Trophoblast cell (in vitro differentiated cells and primary cell): ENCODE measurements at regions not wholly inside any gene's neighbourhood (a gene's known extent, or its start where the extent isn't known, plus 50 kb on each side); places are given as distances from the start of the nearest gene placed in this dataset.
"Not testable (repeated sequence)": the region's sequence is repeated elsewhere in the genome, so short reads cannot be mapped to it uniquely, and the experiment has no call there.

ENCODE experiments used
- DNase-seq, 2 donors: peaks; one replicate each; pipeline ENCODE4 v3.0.0-alpha.2; 2016
- H2AFZ ChIP-seq: 2 replicates; pipeline ENCODE4 v1.6.1; 2013; ENCODE audit warnings: low read length, moderate library complexity, mild to moderate bottlenecking; ENCODE audit not compliant: insufficient read depth, poor library complexity
- H2AK5ac ChIP-seq: 2 replicates; pipeline ENCODE4 v1.6.1; 2013; ENCODE audit warnings: mild to moderate bottlenecking, low read length
- H2BK120ac ChIP-seq: 2 replicates; pipeline ENCODE4 v1.6.1; 2013; ENCODE audit warnings: low read length, mild to moderate bottlenecking, moderate library complexity; ENCODE audit not compliant: insufficient read depth, poor library complexity
- H2BK12ac ChIP-seq: 2 replicates; pipeline ENCODE4 v1.6.1; 2013; ENCODE audit warnings: mild to moderate bottlenecking, low read length, moderate library complexity
- H2BK5ac ChIP-seq: 2 replicates; pipeline ENCODE4 v1.6.1; 2013; ENCODE audit warnings: low read length, low read depth, moderate library complexity, mild to moderate bottlenecking; ENCODE audit not compliant: poor library complexity
- H3K14ac ChIP-seq: 2 replicates; pipeline ENCODE4 v1.6.1; 2013; ENCODE audit warnings: mild to moderate bottlenecking, low read length
- H3K18ac ChIP-seq: 2 replicates; pipeline ENCODE4 v1.6.1; 2013; ENCODE audit warnings: mild to moderate bottlenecking, low read length
- H3K23ac ChIP-seq: 2 replicates; pipeline ENCODE4 v1.6.1; 2013; ENCODE audit warnings: low read length
- H3K27ac ChIP-seq: 2 replicates; pipeline ENCODE4 v1.5.1; 2013; ENCODE audit warnings: low read depth, mild to moderate bottlenecking, inconsistent platforms, low read length, moderate library complexity
- H3K27me3 ChIP-seq: 2 replicates; pipeline ENCODE4 v1.6.1; 2013; ENCODE audit warnings: inconsistent platforms, mild to moderate bottlenecking, low read length, moderate library complexity; ENCODE audit not compliant: insufficient read depth
- H3K36me3 ChIP-seq, 2 experiments: 1 replicate in 1 of 2; 2 replicates in 1 of 2; pipeline ENCODE4 v1.6.1; 2013; ENCODE audit warnings: low read length in 2 of 2, mild to moderate bottlenecking in 2 of 2, moderate library complexity in 1 of 2; ENCODE audit not compliant: insufficient read depth in 2 of 2, control insufficient read depth in 1 of 2
- H3K4ac ChIP-seq: 2 replicates; pipeline ENCODE4 v1.6.1; 2013; ENCODE audit warnings: low read depth, mild to moderate bottlenecking, low read length, moderate library complexity
- H3K4me1 ChIP-seq, 2 experiments: 1 replicate in 1 of 2; 2 replicates in 1 of 2; pipeline ENCODE4 v1.6.1; 2013; ENCODE audit warnings: low read length in 2 of 2, mild to moderate bottlenecking in 2 of 2, moderate library complexity in 1 of 2; ENCODE audit not compliant: insufficient read depth in 2 of 2, control insufficient read depth in 1 of 2
- H3K4me2 ChIP-seq: 2 replicates; pipeline ENCODE4 v1.6.1; 2013; ENCODE audit warnings: inconsistent platforms, mild to moderate bottlenecking, low read length, moderate library complexity
- H3K4me3 ChIP-seq: 2 replicates; pipeline ENCODE4 v1.5.1; 2013; ENCODE audit warnings: mild to moderate bottlenecking, low read depth, low read length, inconsistent platforms
- H3K79me1 ChIP-seq: one replicate; pipeline ENCODE4 v1.6.1; 2013; ENCODE audit warnings: low read length
- H3K79me2 ChIP-seq: 2 replicates; pipeline ENCODE4 v1.6.1; 2013; ENCODE audit warnings: low read length, mild to moderate bottlenecking; ENCODE audit not compliant: control insufficient read depth, insufficient read depth, poor library complexity
- H3K9ac ChIP-seq: 2 replicates; pipeline ENCODE4 v1.6.1; 2013; ENCODE audit warnings: mild to moderate bottlenecking, low read length
- H3K9me3 ChIP-seq: 2 replicates; pipeline ENCODE4 v1.6.1; 2013; ENCODE audit warnings: low read depth, mild to moderate bottlenecking, control low read depth, inconsistent platforms, low read length; ENCODE audit not compliant: insufficient read depth
- H4K12ac ChIP-seq: 2 replicates; pipeline ENCODE4 v1.6.1; 2013; ENCODE audit warnings: low read depth, mild to moderate bottlenecking, low read length, moderate library complexity
- H4K8ac ChIP-seq: 2 replicates; pipeline ENCODE4 v1.6.1; 2013; ENCODE audit warnings: low read depth, mild to moderate bottlenecking, low read length, moderate library complexity
- H4K91ac ChIP-seq: one replicate; pipeline ENCODE4 v1.6.1; 2013; ENCODE audit warnings: low read depth, mild to moderate bottlenecking, low read length, moderate library complexity
- WGBS: extraction: QIAGEN DNeasy Blood & Tissue Kit; methylation state at CpG from one replicate; pipeline ENCODE4 v1.1.7; 2013; ENCODE audit warnings: missing lambda C conversion rate; ENCODE audit not compliant: insufficient read length, insufficient coverage; ENCODE audit errors: extremely low coverage; 5-methylcytosine and 5-hydroxymethylcytosine counted together

DNA sequence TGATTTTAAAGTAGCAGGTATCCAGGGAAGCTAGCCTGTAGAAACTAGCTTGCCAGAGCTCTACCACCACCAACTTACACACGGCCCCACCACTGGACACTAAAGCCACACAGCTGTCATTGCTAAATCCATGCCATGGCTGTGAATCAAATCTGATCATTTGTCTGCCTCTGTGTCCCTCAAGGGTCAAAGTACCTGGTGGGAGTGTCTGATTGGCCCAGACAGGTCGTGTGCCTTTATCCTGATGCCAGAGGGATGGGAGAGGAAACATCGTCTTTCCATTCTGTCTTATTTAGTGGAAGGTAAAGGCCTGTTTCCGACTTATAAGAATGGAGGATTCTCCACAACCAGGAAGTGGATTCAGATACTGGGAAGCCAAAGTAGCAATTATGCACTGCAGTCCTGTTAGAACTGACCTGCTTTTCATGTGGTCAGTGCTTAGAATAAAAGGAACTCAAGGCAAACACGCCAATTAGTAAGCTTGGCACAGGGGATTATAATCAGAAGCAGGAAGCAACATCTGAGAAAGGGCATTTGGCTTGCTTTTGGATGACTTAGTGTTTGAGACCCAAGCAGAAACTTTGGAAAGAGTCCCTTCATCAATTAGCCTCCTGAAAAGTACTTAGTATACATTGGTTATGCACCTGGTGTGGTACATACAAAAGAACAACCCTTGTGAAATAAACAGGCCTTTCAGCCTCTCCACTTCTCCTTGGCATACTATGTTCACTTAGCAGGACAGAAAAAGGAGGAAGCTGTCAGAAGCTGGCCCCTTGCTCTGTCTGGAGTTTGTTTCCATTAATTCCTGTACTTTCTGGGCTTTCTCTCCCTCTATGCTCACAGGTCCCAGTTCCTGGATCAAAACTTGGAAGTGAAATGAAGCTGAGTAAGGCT lies 192.4 kb downstream of the NUFIP1 start:
- Histone ChIP-seq H2BK120ac (no peak overlapping the region), H2AK5ac (no peak overlapping the region), H3K79me1 (no peaks in the 10 kb centered on the region), H3K4me1 (peaks cover 0 to 2% of the 10 kb centered on the region in 2 experiments), H3K9me3 (no peaks in the 10 kb centered on the region), H3K14ac (no peak overlapping the region), H3K27me3 (no peaks in the 10 kb centered on the region), H4K91ac (no peak overlapping the region), H3K4ac (no peak overlapping the region), H3K9ac (no peak overlapping the region), H3K4me3 (no peak overlapping the region), H3K18ac (no peak overlapping the region), H3K36me3 (no peaks in the 10 kb centered on the region), H4K8ac (no peak overlapping the region), H2AFZ (no peak overlapping the region), H2BK12ac (no peak overlapping the region), H2BK5ac (no peak overlapping the region), H3K23ac (no peak overlapping the region), H3K4me2 (no peak overlapping the region), H4K12ac (no peak overlapping the region), H3K27ac (no peak overlapping the region), H3K79me2 (no peaks in the 10 kb centered on the region)
- WGBS: no CpG with 5 or more reads among the region's 5 CpGs
- DNase-seq: no peak

DNA sequence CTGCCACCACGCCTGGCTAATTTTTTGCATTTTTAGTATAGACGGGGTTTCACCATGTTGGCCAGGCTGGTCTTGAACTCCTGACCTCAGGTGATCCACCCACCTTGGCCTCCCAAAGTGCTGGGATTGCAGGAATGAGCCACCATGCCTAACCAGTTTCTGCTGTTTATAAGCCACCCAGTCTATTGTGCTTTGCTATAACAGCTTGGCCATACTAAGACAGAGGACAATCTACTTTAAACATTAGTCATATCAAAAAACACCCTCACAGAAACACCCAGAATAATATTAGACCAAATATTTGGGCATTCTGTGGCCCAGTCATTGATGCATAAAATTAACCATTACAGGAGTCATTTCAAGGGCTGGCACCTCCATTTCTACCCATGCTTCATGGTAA lies 193.2 kb downstream of the NUFIP1 start:
- not testable (repeated sequence) for H2BK12ac ChIP-seq, H2BK5ac ChIP-seq, H4K91ac ChIP-seq, H3K9ac ChIP-seq, H3K14ac ChIP-seq, H2AK5ac ChIP-seq, H3K4me1 ChIP-seq, H3K27ac ChIP-seq, H3K18ac ChIP-seq, H3K4ac ChIP-seq, H3K79me1 ChIP-seq, H3K27me3 ChIP-seq, H3K23ac ChIP-seq, H3K4me3 ChIP-seq, DNase-seq, H2BK120ac ChIP-seq, H4K12ac ChIP-seq, H2AFZ ChIP-seq, H3K36me3 ChIP-seq, H3K4me2 ChIP-seq, H3K79me2 ChIP-seq, H3K9me3 ChIP-seq, H4K8ac ChIP-seq
- no CpG with 5 or more reads among the region's 2 CpGs for WGBS

DNA sequence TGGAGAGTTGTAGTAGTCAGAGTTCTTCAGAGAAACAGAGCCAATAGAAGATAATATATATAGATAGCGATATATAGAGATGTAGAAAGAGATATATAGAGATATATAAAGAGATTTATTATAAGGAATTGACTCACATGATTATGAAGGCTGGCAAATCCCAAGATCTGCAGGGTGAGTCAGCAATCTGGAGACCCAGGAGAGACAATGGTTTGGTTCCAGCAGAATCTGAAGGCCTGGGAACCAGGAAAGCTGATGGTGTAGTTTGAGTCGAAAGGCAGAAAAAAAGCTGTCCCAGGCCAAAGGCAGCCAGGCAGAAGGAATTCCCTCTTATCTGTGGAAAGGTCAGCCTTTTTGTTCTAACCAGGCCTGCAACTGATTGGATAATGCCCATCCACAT lies 194.1 kb downstream of the NUFIP1 start:
- no peaks in the 10 kb centered on the region for H3K79me1 ChIP-seq
- no peaks in the 10 kb centered on the region for H3K79me2 ChIP-seq
- no peak overlapping the region for H2BK5ac ChIP-seq
- H3K27me3 ChIP-seq: no peaks in the 10 kb centered on the region
- no peak overlapping the region for H2BK120ac ChIP-seq
- H4K8ac ChIP-seq: no peak overlapping the region
- H3K18ac ChIP-seq: no peak overlapping the region
- no peak overlapping the region for H3K14ac ChIP-seq
- peaks cover 0 to 2% of the 10 kb centered on the region in 2 experiments for H3K4me1 ChIP-seq
- no peak overlapping the region for H3K4ac ChIP-seq
- no peak overlapping the region for H4K91ac ChIP-seq
- H2BK12ac ChIP-seq: no peak overlapping the region
- no peak overlapping the region for H4K12ac ChIP-seq
- H2AK5ac ChIP-seq: no peak overlapping the region
- H3K9ac ChIP-seq: no peak overlapping the region
- no CpG with 5 or more reads among the region's 2 CpGs for WGBS
- H2AFZ ChIP-seq: no peak overlapping the region
- no peak overlapping the region for H3K4me2 ChIP-seq
- H3K23ac ChIP-seq: no peak overlapping the region
- no peaks in the 10 kb centered on the region for H3K9me3 ChIP-seq
- H3K36me3 ChIP-seq: no peaks in the 10 kb centered on the region
- DNase-seq: no peak
- H3K27ac ChIP-seq: no peak overlapping the region
- no peak overlapping the region for H3K4me3 ChIP-seq

DNA sequence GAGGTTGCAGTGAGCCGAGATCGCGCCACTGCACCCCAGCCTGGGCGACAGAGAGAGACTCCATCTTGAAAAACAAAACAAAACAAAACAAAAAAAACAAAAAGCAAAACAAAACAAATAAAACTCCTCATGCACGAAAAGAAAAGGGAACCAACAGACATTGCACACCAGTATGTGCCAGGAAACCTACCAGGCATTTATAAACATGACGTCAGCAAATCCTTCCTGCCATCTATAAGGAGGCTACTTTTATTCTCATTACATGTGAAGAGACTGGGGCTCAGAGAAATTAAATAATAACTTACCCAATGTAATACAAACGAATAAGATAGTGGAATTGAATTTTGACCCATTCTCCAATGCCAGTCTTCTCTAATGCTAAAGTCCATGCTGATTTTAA lies 197.2 kb downstream of the NUFIP1 start:
- H3K9me3 ChIP-seq: no peaks in the 10 kb centered on the region
- no peaks in the 10 kb centered on the region for H3K36me3 ChIP-seq
- H3K79me2 ChIP-seq: no peaks in the 10 kb centered on the region
- no peak for DNase-seq
- no peaks in the 10 kb centered on the region for H3K79me1 ChIP-seq
- no peak overlapping the region for H3K4me2 ChIP-seq
- no peak overlapping the region for H3K4ac ChIP-seq
- no peak overlapping the region for H3K18ac ChIP-seq
- peaks cover 0 to 2% of the 10 kb centered on the region in 2 experiments for H3K4me1 ChIP-seq
- no peak overlapping the region for H3K4me3 ChIP-seq
- no peak overlapping the region for H2BK12ac ChIP-seq
- no peak overlapping the region for H2AK5ac ChIP-seq
- WGBS: no CpG with 5 or more reads among the region's 7 CpGs
- H4K8ac ChIP-seq: no peak overlapping the region
- H3K27ac ChIP-seq: no peak overlapping the region
- H2BK120ac ChIP-seq: no peak overlapping the region
- no peak overlapping the region for H3K9ac ChIP-seq
- no peak overlapping the region for H2AFZ ChIP-seq
- H3K23ac ChIP-seq: no peak overlapping the region
- H3K27me3 ChIP-seq: no peaks in the 10 kb centered on the region
- no peak overlapping the region for H3K14ac ChIP-seq
- no peak overlapping the region for H2BK5ac ChIP-seq
- H4K12ac ChIP-seq: no peak overlapping the region
- H4K91ac ChIP-seq: no peak overlapping the region
